HFF-Myc (cell line): ENCODE measurements at regions not wholly inside any gene's neighbourhood (a gene's known extent, or its start where the extent isn't known, plus 50 kb on each side); places are given as distances from the start of the nearest gene placed in this dataset.

ENCODE experiments used
- DNase-seq: peaks from one replicate; pipeline ENCODE4 v3.0.0-alpha.2; 2011; ENCODE audit warnings: low read depth; ENCODE audit errors: extremely low read depth
- H3K4me3 ChIP-seq: replicated peaks from 2 replicates; pipeline ENCODE4 v1.5.1; 2011; ENCODE audit warnings: low read depth, mild to moderate bottlenecking, control low read depth, low read length
- CTCF ChIP-seq: IDR thresholded peaks from 2 replicates; pipeline ENCODE4 v1.5.1; 2012; ENCODE audit warnings: mild to moderate bottlenecking, low read depth, low read length, control low read depth; ENCODE audit errors: missing control alignments

- no peak for DNase-seq
- no peak for TF ChIP-seq CTCF
- H3K4me3 ChIP-seq = no peak overlapping the region
These were observed 83.5 kb upstream of the THY1 start for GRCh38 chr11:119506436-119506835.

- no peak for DNase-seq
- TF ChIP-seq CTCF = no peak
- no peak overlapping the region for H3K4me3 ChIP-seq
These were observed 82.9 kb upstream of the THY1 start for GRCh38 chr11:119505861-119506260.

DNA sequence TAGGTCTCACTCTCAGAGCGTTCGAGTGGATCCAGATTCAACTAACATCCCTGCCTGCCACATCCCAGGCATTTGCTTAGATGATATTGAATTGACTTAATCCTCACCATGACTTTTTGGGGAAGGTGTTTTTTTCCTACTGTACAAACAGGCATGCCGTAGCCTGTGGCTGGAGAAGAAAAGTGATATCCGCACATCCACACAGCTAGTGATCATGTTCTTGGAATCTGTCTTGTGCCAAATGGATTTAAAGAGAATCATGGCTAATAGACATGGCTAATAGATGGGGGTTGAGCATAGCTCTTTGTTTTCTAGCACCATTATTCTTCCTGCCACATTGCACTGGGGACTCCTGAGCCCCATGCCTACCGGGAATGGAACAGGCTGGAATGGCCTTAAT, 82.1 kb upstream of the THY1 start:
- DNase-seq = no peak
- TF ChIP-seq CTCF = no peak
- no peak overlapping the region for H3K4me3 ChIP-seq

DNA sequence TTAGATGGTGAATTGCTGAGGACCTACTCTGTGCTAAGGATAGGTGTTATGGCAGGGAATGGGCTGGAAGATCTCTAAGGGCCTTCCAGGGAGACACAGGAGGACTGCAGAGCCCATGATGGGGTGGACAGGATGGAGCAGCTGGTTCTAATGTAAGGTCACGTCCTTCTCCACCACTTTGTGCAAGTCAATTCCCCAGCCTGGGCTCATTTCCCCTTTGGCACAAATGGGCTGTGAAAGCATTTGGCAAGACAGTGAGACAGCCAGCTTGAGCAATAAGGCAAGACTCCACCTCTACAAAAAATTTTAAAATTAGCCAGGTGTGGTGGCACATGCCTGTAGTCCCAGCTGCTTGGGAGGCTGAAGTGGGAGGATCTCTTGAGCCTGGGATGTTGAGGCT, 81.4 kb upstream of the THY1 start:
- H3K4me3 ChIP-seq = no peak overlapping the region
- DNase-seq = no peak
- TF ChIP-seq CTCF = no peak

GRCh38 chr11:119501777-119502405, 78.9 kb upstream of the THY1 start:
- DNase-seq = no peak
- TF ChIP-seq CTCF = no peak
- H3K4me3 ChIP-seq = no peak overlapping the region

DNA sequence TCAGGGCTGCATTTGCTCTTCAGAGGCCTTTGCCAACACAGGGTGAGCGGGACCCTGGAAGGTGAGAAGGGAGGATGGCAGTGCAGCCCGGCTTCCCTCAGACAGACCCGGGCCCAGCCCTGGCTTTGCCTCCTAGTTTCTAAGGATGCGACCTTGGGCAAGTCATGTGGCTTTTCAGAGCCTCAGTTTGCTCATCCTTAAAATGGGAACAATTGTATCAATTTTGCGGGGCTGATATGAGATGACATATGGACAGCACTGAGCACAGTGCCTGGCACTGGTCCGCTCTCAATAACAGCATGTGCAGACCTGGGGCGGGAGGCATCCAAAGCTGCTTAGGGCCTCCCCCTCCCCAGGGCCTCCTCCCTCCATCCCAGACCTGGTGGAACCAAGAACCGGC, 74.7 kb upstream of the THY1 start:
- DNase-seq = no peak
- H3K4me3 ChIP-seq = no peak overlapping the region
- TF ChIP-seq CTCF = no peak

GRCh38 chr11:119496997-119497396, 74.0 kb upstream of the THY1 start:
- H3K4me3 ChIP-seq = no peak overlapping the region
- no peak for TF ChIP-seq CTCF
- DNase-seq = no peak
